ENCODE measurements at regions not wholly inside any gene's neighbourhood (a gene's known extent, or its start where the extent isn't known, plus 50 kb on each side); places are given as distances from the start of the nearest gene placed in this dataset.

GRCh38 chr22:23394525-23395326 is 185.4 kb downstream of the IGLL1 start:
- 86% methylated on average over 23 of the region's 28 CpGs; no CpG with 5 or more reads in 1 of the 2 experiments for WGBS, 2 experiments (ENCODE audit: extremely low coverage in 1 of 2, insufficient coverage in 1 of 2, insufficient read length in 1 of 2, insufficient replicate concordance in 2 of 2, low coverage in 1 of 2, low lambda C conversion rate in 2 of 2, missing lambda C conversion rate in 1 of 2)
- no peak overlapping the region for H3K4ac ChIP-seq (replicated peaks; ENCODE audit: insufficient read length, low read depth, low read length)
- no peaks in the 10 kb centered on the region for H4K20me1 ChIP-seq (replicated peaks in 1 of 2; ENCODE audit: control insufficient read depth in 1 of 2, insufficient read depth in 2 of 2, low read length in 2 of 2)
- H2BK120ac ChIP-seq (replicated peaks; ENCODE audit: low read depth, low read length) = no peak overlapping the region
- H2BK20ac ChIP-seq (ENCODE audit: low read length) = no peak overlapping the region
- H3K79me2 ChIP-seq (ENCODE audit: control insufficient read depth in 1 of 2, insufficient read depth in 2 of 2, low read length in 2 of 2) = no peaks in the 10 kb centered on the region
- no peaks in the 10 kb centered on the region for H3K4me1 ChIP-seq (replicated peaks in 1 of 4; ENCODE audit: control insufficient read depth in 3 of 4, insufficient read depth in 4 of 4, low read length in 3 of 4)
- TF ChIP-seq SIX5 (IDR thresholded peaks at IDR 0.05; ENCODE audit: low read depth, low read length) (no peak), RAD21 (IDR thresholded peaks at IDR 0.05 in 1 of 2, conservative IDR thresholded peaks at IDR 0.05 in 1 of 2; ENCODE audit: low read depth in 2 of 2, low read length in 2 of 2) (no peak), TBP (IDR thresholded peaks at IDR 0.05; ENCODE audit: low read depth, low read length) (no peak), KDM1A (IDR thresholded peaks at IDR 0.05; ENCODE audit: borderline replicate concordance, low read length) (no peak)
- H3K9me3 ChIP-seq (ENCODE audit: insufficient read depth in 2 of 2, low read depth in 1 of 2, low read length in 1 of 2) = no peaks in the 10 kb centered on the region
- H2AK5ac ChIP-seq (ENCODE audit: low read depth, low read length) = no peak overlapping the region
- POLR2A ChIA-PET (ENCODE audit: partially characterized antibody) = no interaction called here
- H3K36me3 ChIP-seq (ENCODE audit: control insufficient read depth in 2 of 4, insufficient read depth in 4 of 4, low read length in 3 of 4) = no peaks in the 10 kb centered on the region
- H4K5ac ChIP-seq (ENCODE audit: insufficient read length, low read depth, low read length) = no peak overlapping the region
- H3K9ac ChIP-seq (replicated peaks in 1 of 4; ENCODE audit: extremely low read depth in 1 of 4, low read depth in 3 of 4, low read length in 3 of 4) = no peak overlapping the region
- H2BK12ac ChIP-seq (ENCODE audit: low read depth, low read length) = no peak overlapping the region
- H3K23ac ChIP-seq (ENCODE audit: insufficient read length) = no peak overlapping the region
- no peak for DNase-seq (ENCODE audit: low read depth in 1 of 2, low spot score in 2 of 2)
- H4K8ac ChIP-seq (ENCODE audit: extremely low read depth, insufficient read depth, low read length) = no peak overlapping the region
- no peak overlapping the region for H2AFZ ChIP-seq (ENCODE audit: low read length)
- no peak for FAIRE-seq
- H3K18ac ChIP-seq (ENCODE audit: extremely low read depth, low read length) = no peak overlapping the region
- H3K4me3 ChIP-seq (ENCODE audit: extremely low read depth in 1 of 4, insufficient read depth in 2 of 4, low read depth in 3 of 4, low read length in 4 of 4) = no peak overlapping the region
- H2BK15ac ChIP-seq (ENCODE audit: low read length) = no peak overlapping the region
- H3K79me1 ChIP-seq (ENCODE audit: low read depth, low read length) = no peaks in the 10 kb centered on the region
- H3K14ac ChIP-seq (ENCODE audit: insufficient read length) = no peak overlapping the region
- CTCF ChIA-PET (ENCODE audit: partially characterized antibody) = interaction anchor here (0.8 to 1.4 kb wide), 2 partner anchors 9 to 141 kb away, joined by 3 read pairs; no protein-coding TSS in a partner anchor
- no peak overlapping the region for H3K56ac ChIP-seq (replicated peaks; ENCODE audit: insufficient read length, low read depth, low read length)
- H2BK5ac ChIP-seq (ENCODE audit: low read depth, low read length) = no peak overlapping the region
- no peak overlapping the region for H3K4me2 ChIP-seq (ENCODE audit: insufficient read depth in 1 of 2, low read depth in 2 of 2, low read length in 2 of 2)
- H4K91ac ChIP-seq (replicated peaks; ENCODE audit: insufficient read length, low read length) = no peak overlapping the region
- no peaks in the 10 kb centered on the region for H3K23me2 ChIP-seq (ENCODE audit: low read depth, low read length)
- H3K27ac ChIP-seq (ENCODE audit: low read depth, low read length) = no peak overlapping the region
- H3K27me3 ChIP-seq (replicated peaks in 1 of 4; ENCODE audit: control insufficient read depth in 3 of 4, extremely low read depth in 1 of 4, insufficient read depth in 3 of 4, low read length in 3 of 4) = no peaks in the 10 kb centered on the region

All from H1 (cell line).